ENCODE measurements at regions not wholly inside any gene's neighbourhood (a gene's known extent, or its start where the extent isn't known, plus 50 kb on each side); places are given as distances from the start of the nearest gene placed in this dataset.

- Histone ChIP-seq H3K79me2 (replicated peaks; ENCODE audit: insufficient read depth) (no peaks in the 10 kb centered on the region), H3K27me3 (ENCODE audit: insufficient read depth) (no peaks in the 10 kb centered on the region), H3K4me2 (no peak overlapping the region), H3K9me2 (ENCODE audit: insufficient read depth) (no peaks in the 10 kb centered on the region), H3K36me3 (ENCODE audit: insufficient read depth) (peaks cover 8% of the 10 kb centered on the region), H3F3A (replicated peaks; ENCODE audit: low read depth) (no peaks in the 10 kb centered on the region), H3K4me3 (no peak overlapping the region), H2AFZ (no peak overlapping the region), H4K20me1 (replicated peaks; ENCODE audit: insufficient read depth) (no peaks in the 10 kb centered on the region), H3K4me1 (ENCODE audit: insufficient read depth) (no peaks in the 10 kb centered on the region), H3K27ac (ENCODE audit: low read depth) (no peak overlapping the region)
- Mint-ChIP-seq H3K9me3 (peaks cover 3% of the 10 kb centered on the region; the same call in 2 of the 3 replicates), H3K36me3 (ENCODE audit: low read depth) (no peaks in the 10 kb centered on the region), H3K4me3 (no peak overlapping the region), H3K4me1 (no peaks in the 10 kb centered on the region; the same call in 2 of the 3 replicates), H3K27me3 (ENCODE audit: insufficient read depth, low read depth, poor library complexity) (no peaks in the 10 kb centered on the region), H3K27ac (no peak overlapping the region)
- no peak for TF ChIP-seq ZNF331 (CRISPR knock-in tag; IDR thresholded peaks at IDR 0.05; ENCODE audit: low read depth)
- no peak for DNase-seq (ENCODE audit: low spot score)
- no peak for ATAC-seq
These were observed 380.8 kb downstream of the NPHP4 start for GRCh38 chr1:5611431-5611830.

GRCh38 chr1:5610432-5610831 is 381.8 kb downstream of the NPHP4 start:
- no peaks in the 10 kb centered on the region for H4K20me1 ChIP-seq (replicated peaks; ENCODE audit: insufficient read depth)
- no peak overlapping the region for H3K4me3 Mint-ChIP-seq
- H2AFZ ChIP-seq, result no peak overlapping the region
- no peaks in the 10 kb centered on the region for H3F3A ChIP-seq (replicated peaks; ENCODE audit: low read depth)
- no peak for TF ChIP-seq CREB1 (CRISPR knock-in tag; IDR thresholded peaks at IDR 0.05; ENCODE audit: low read depth)
- no peaks in the 10 kb centered on the region for H3K79me2 ChIP-seq (replicated peaks; ENCODE audit: insufficient read depth)
- no peak for ATAC-seq
- no peak overlapping the region for H3K4me3 ChIP-seq
- no peak overlapping the region for H3K27ac Mint-ChIP-seq
- peaks cover 8% of the 10 kb centered on the region for H3K36me3 ChIP-seq (ENCODE audit: insufficient read depth)
- no peaks in the 10 kb centered on the region for H3K36me3 Mint-ChIP-seq (ENCODE audit: low read depth)
- DNase-seq (ENCODE audit: low spot score), result no peak
- no peaks in the 10 kb centered on the region for H3K27me3 ChIP-seq (ENCODE audit: insufficient read depth)
- H3K9me2 ChIP-seq (ENCODE audit: insufficient read depth), result no peaks in the 10 kb centered on the region
- no peaks in the 10 kb centered on the region for H3K27me3 Mint-ChIP-seq (ENCODE audit: insufficient read depth, low read depth, poor library complexity)
- no peak overlapping the region for H3K27ac ChIP-seq (ENCODE audit: low read depth)
- H3K4me1 Mint-ChIP-seq, result no peaks in the 10 kb centered on the region
- peaks cover 3% of the 10 kb centered on the region; the same call in 2 of the 3 replicates for H3K9me3 Mint-ChIP-seq
- no peak overlapping the region for H3K4me2 ChIP-seq
- no peaks in the 10 kb centered on the region for H3K4me1 ChIP-seq (ENCODE audit: insufficient read depth)

- DNase-seq (ENCODE audit: low spot score), result no peak
- Mint-ChIP-seq H3K9me3 (peaks cover 2% of the 10 kb centered on the region; the same call in 2 of the 3 replicates), H3K27me3 (ENCODE audit: insufficient read depth, low read depth, poor library complexity) (peaks cover 10% of the 10 kb centered on the region)
These were observed 388.7 kb downstream of the NPHP4 start for GRCh38 chr1:5603353-5604104.

More at GRCh38 chr1:5603353-5604104, 388.7 kb downstream of the NPHP4 start:
- Histone ChIP-seq H3K9me2 (ENCODE audit: insufficient read depth) (no peaks in the 10 kb centered on the region), H2AFZ (no peak overlapping the region), H3F3A (replicated peaks; ENCODE audit: low read depth) (no peaks in the 10 kb centered on the region), H3K4me3 (no peak overlapping the region; the same call in 1 of the 2 replicates), H4K20me1 (replicated peaks; ENCODE audit: insufficient read depth) (no peaks in the 10 kb centered on the region), H3K4me2 (no peak overlapping the region), H3K79me2 (replicated peaks; ENCODE audit: insufficient read depth) (no peaks in the 10 kb centered on the region), H3K36me3 (ENCODE audit: insufficient read depth) (peaks cover 7% of the 10 kb centered on the region; the same call in 1 of the 2 replicates), H3K27ac (ENCODE audit: low read depth) (no peak overlapping the region), H3K4me1 (ENCODE audit: insufficient read depth) (no peaks in the 10 kb centered on the region), H3K27me3 (ENCODE audit: insufficient read depth) (no peaks in the 10 kb centered on the region)
- Mint-ChIP-seq H3K36me3 (ENCODE audit: low read depth) (no peaks in the 10 kb centered on the region; the same call in 2 of the 3 replicates), H3K4me1 (peaks cover 3% of the 10 kb centered on the region; the same call in 1 of the 3 replicates), H3K4me3 (no peak overlapping the region), H3K27ac (no peak overlapping the region)
- no peak for TF ChIP-seq POLR2AphosphoS5 (IDR thresholded peaks at IDR 0.05; ENCODE audit: low read depth)
- TF ChIP-seq, protein P1, sequence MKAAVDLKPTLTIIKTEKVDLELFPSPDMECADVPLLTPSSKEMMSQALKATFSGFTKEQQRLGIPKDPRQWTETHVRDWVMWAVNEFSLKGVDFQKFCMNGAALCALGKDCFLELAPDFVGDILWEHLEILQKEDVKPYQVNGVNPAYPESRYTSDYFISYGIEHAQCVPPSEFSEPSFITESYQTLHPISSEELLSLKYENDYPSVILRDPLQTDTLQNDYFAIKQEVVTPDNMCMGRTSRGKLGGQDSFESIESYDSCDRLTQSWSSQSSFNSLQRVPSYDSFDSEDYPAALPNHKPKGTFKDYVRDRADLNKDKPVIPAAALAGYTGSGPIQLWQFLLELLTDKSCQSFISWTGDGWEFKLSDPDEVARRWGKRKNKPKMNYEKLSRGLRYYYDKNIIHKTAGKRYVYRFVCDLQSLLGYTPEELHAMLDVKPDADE (IDR thresholded peaks at IDR 0.05), result no peak
- no peak for TF ChIP-seq ZNF462 (CRISPR knock-in tag; IDR thresholded peaks at IDR 0.05)
- no peak for TF ChIP-seq STAT1 (IDR thresholded peaks at IDR 0.05; ENCODE audit: unreplicated experiment)
- no peak for ATAC-seq
